Tibial nerve (tissue), 3 donors: ENCODE measurements at regions not wholly inside any gene's neighbourhood (a gene's known extent, or its start where the extent isn't known, plus 50 kb on each side); places are given as distances from the start of the nearest gene placed in this dataset.

Experiments used
- CTCF ChIP-seq, 5 experiments: fragments of 200-600 bp in 3 of 5; fragments of 450-650 bp in 2 of 5; sonication (generic) in 3 of 5; IDR thresholded peaks; one replicate each; pipeline ENCODE4 v1.5.1; 2016 to 2019; ENCODE audit warnings: antibody characterized with exemption in 5 of 5, mild to moderate bottlenecking in 3 of 5, moderate library complexity in 2 of 5
- POLR2A ChIP-seq, 2 donors: fragments of 450-650 bp; IDR thresholded peaks; one replicate each; pipeline ENCODE4 v1.6.1; 2017; ENCODE audit warnings: antibody characterized with exemption in 2 of 2, mild to moderate bottlenecking in 2 of 2, moderate library complexity in 2 of 2

GRCh38 chr3:76815561-76815960, 224.3 kb upstream of the ROBO2 start:
- TF ChIP-seq CTCF (IDR thresholded peaks at IDR 0.05) = no peak
- TF ChIP-seq POLR2A (IDR thresholded peaks at IDR 0.05) = no peak
